ENCODE measurements at regions not wholly inside any gene's neighbourhood (a gene's known extent, or its start where the extent isn't known, plus 50 kb on each side); places are given as distances from the start of the nearest gene placed in this dataset.
"Not testable (repeated sequence)": the region's sequence is repeated elsewhere in the genome, so short reads cannot be mapped to it uniquely, and the experiment has no call there.

GRCh38 chr20:52001999-52002666, 189.4 kb downstream of the ZFP64 start (continued):
- TF ChIP-seq FOSL1 (IDR thresholded peaks at IDR 0.05; ENCODE audit: insufficient read depth, low read depth, low read length) (no peak), GABPA (IDR thresholded peaks at IDR 0.05; ENCODE audit: borderline replicate concordance, insufficient read depth, low read length) (no peak), POLR2AphosphoS5 (IDR thresholded peaks at IDR 0.05; ENCODE audit: low read depth, low read length) (no peak)

GRCh38 chr20:51997281-51997936, 194.2 kb downstream of the ZFP64 start:
- not testable (repeated sequence) for H4K5ac ChIP-seq (ENCODE audit: insufficient read length, low read depth, low read length); H2BK120ac ChIP-seq (replicated peaks; ENCODE audit: low read depth, low read length); DNase-seq (ENCODE audit: low read depth in 1 of 2, low spot score in 2 of 2); H3K4me2 ChIP-seq (ENCODE audit: insufficient read depth in 1 of 2, low read depth in 2 of 2, low read length in 2 of 2); H4K91ac ChIP-seq (replicated peaks; ENCODE audit: insufficient read length, low read length); H3K27me3 ChIP-seq (replicated peaks in 1 of 4; ENCODE audit: control insufficient read depth in 3 of 4, extremely low read depth in 1 of 4, insufficient read depth in 3 of 4, low read length in 3 of 4); H3K27ac ChIP-seq (ENCODE audit: low read depth, low read length); H2AK5ac ChIP-seq (ENCODE audit: low read depth, low read length); H3K79me2 ChIP-seq (ENCODE audit: control insufficient read depth in 1 of 2, insufficient read depth in 2 of 2, low read length in 2 of 2); H2BK5ac ChIP-seq (ENCODE audit: low read depth, low read length); H2BK15ac ChIP-seq (ENCODE audit: low read length); H3K18ac ChIP-seq (ENCODE audit: extremely low read depth, low read length); H3K9me3 ChIP-seq (ENCODE audit: insufficient read depth in 2 of 2, low read depth in 1 of 2, low read length in 1 of 2); H3K23ac ChIP-seq (ENCODE audit: insufficient read length); H2BK12ac ChIP-seq (ENCODE audit: low read depth, low read length); H3K4ac ChIP-seq (replicated peaks; ENCODE audit: insufficient read length, low read depth, low read length); FAIRE-seq; H2BK20ac ChIP-seq (ENCODE audit: low read length); H3K4me3 ChIP-seq (ENCODE audit: extremely low read depth in 1 of 4, insufficient read depth in 2 of 4, low read depth in 3 of 4, low read length in 4 of 4); H4K20me1 ChIP-seq (replicated peaks in 1 of 2; ENCODE audit: control insufficient read depth in 1 of 2, insufficient read depth in 2 of 2, low read length in 2 of 2); H4K8ac ChIP-seq (ENCODE audit: extremely low read depth, insufficient read depth, low read length); H3K14ac ChIP-seq (ENCODE audit: insufficient read length); H3K36me3 ChIP-seq (ENCODE audit: control insufficient read depth in 2 of 4, insufficient read depth in 4 of 4, low read length in 3 of 4); H3K79me1 ChIP-seq (ENCODE audit: low read depth, low read length); H3K4me1 ChIP-seq (replicated peaks in 1 of 4; ENCODE audit: control insufficient read depth in 3 of 4, insufficient read depth in 4 of 4, low read length in 3 of 4); H3K56ac ChIP-seq (replicated peaks; ENCODE audit: insufficient read length, low read depth, low read length); H3K23me2 ChIP-seq (ENCODE audit: low read depth, low read length); H3K9ac ChIP-seq (replicated peaks in 1 of 4; ENCODE audit: extremely low read depth in 1 of 4, low read depth in 3 of 4, low read length in 3 of 4); H2AFZ ChIP-seq (ENCODE audit: low read length)
- 88% methylated on average over 4 of the region's 4 CpGs; no CpG with 5 or more reads in 1 of the 2 experiments for WGBS, 2 experiments (ENCODE audit: extremely low coverage in 1 of 2, insufficient coverage in 1 of 2, insufficient read length in 1 of 2, insufficient replicate concordance in 2 of 2, low coverage in 1 of 2, low lambda C conversion rate in 2 of 2, missing lambda C conversion rate in 1 of 2)
- ChIA-PET CTCF (ENCODE audit: partially characterized antibody) (interaction anchor here (0.8 to 1.0 kb wide), 2 partner anchors 17 to 624 kb away, joined by 3 read pairs; no protein-coding TSS in a partner anchor), POLR2A (ENCODE audit: partially characterized antibody) (interaction anchor here (0.6 to 1.2 kb wide), 3 partner anchors 43 to 198 kb away, joined by 3 read pairs; no protein-coding TSS in a partner anchor)

Measured in H1 (cell line).